Esophagus squamous epithelium (tissue), 5 donors: ENCODE measurements at regions not wholly inside any gene's neighbourhood (a gene's known extent, or its start where the extent isn't known, plus 50 kb on each side); places are given as distances from the start of the nearest gene placed in this dataset.
"Not testable (repeated sequence)": the region's sequence is repeated elsewhere in the genome, so short reads cannot be mapped to it uniquely, and the experiment has no call there.

Experiments used
- DNase-seq: peaks from one replicate; lab custom pipeline; 2025; lab: John Stamatoyannopoulos, UW
- H3K27ac ChIP-seq, 4 donors: fragments of 200-600 bp; sonication (generic); one replicate each; pipeline ENCODE4 v1.5.1; 2016 to 2019; ENCODE audit warnings: mild to moderate bottlenecking in 1 of 4
- H3K27me3 ChIP-seq, 4 donors: fragments of 200-600 bp; sonication (generic); 1 replicate in 3 of 4; 2 replicates in 1 of 4; pipeline versions ENCODE4 v1.5.1 to v1.6.0; 2017 to 2021; ENCODE audit warnings: antibody characterized with exemption in 1 of 4
- H3K36me3 ChIP-seq, 3 donors: fragments of 200-600 bp; sonication (generic); one replicate each; pipeline ENCODE4 v1.5.1; 2016 to 2019
- H3K4me1 ChIP-seq, 3 donors: fragments of 200-600 bp; sonication (generic); one replicate each; pipeline ENCODE4 v1.5.1; 2017 to 2019
- H3K4me3 ChIP-seq, 4 donors: fragments of 200-600 bp; sonication (generic); 1 replicate in 3 of 4; 2 replicates in 1 of 4; pipeline ENCODE4 v1.5.1; 2016 to 2019; ENCODE audit warnings: mild to moderate bottlenecking in 2 of 4, moderate library complexity in 1 of 4
- H3K9me3 ChIP-seq, 3 donors: fragments of 200-600 bp; sonication (generic); one replicate each; pipeline ENCODE4 v1.5.1; 2016 to 2019
- CTCF ChIP-seq, 6 experiments: fragments of 450-650 bp in 4 of 6; fragments of 200-600 bp in 2 of 6; sonication (generic) in 2 of 6; IDR thresholded peaks; one replicate each; pipeline ENCODE4 v1.5.1; 2016 to 2019; ENCODE audit warnings: antibody characterized with exemption in 6 of 6, mild to moderate bottlenecking in 4 of 6, moderate library complexity in 4 of 6
- POLR2A ChIP-seq, 4 donors: fragments of 450-650 bp; IDR thresholded peaks; one replicate each; pipeline ENCODE4 v1.6.1; 2017; ENCODE audit warnings: antibody characterized with exemption in 4 of 4, mild to moderate bottlenecking in 4 of 4, moderate library complexity in 3 of 4
- WGBS, 2 donors: methylation state at CpG; one replicate each; pipeline ENCODE4 v1.1.5; 2018; 5-methylcytosine and 5-hydroxymethylcytosine counted together
- intact Hi-C: fragments of 100-400 bp; cut with DNase I; formaldehyde crosslinking; loops from one replicate; pipeline ENCODE4 v1.15.0; 2022
- donor health status: DM: yes; HTN: yes; CAD: no.

GRCh38 chr10:3954615-3955014 is 169.6 kb upstream of the KLF6 start:
- Histone ChIP-seq H3K36me3 (no peaks in the 10 kb centered on the region), H3K27me3 (no peaks in the 10 kb centered on the region), H3K9me3 (no peaks in the 10 kb centered on the region), H3K4me3 (no peak overlapping the region), H3K27ac (no peak overlapping the region), H3K4me1 (no peaks in the 10 kb centered on the region)
- intact Hi-C loops: no loop called here
- TF ChIP-seq CTCF (IDR thresholded peaks at IDR 0.05) (no peak), POLR2A (IDR thresholded peaks at IDR 0.05) (no peak)
- no peak for DNase-seq
- WGBS, 2 donors: 89 to 97% methylated on average over 4 of the region's 4 CpGs

GRCh38 chr10:3954007-3954406 is 169.0 kb upstream of the KLF6 start:
- H3K27ac ChIP-seq, intact Hi-C loops, DNase-seq, H3K4me3 ChIP-seq, H3K4me1 ChIP-seq, H3K27me3 ChIP-seq, H3K36me3 ChIP-seq, H3K9me3 ChIP-seq: not testable (repeated sequence)
- 91 to 100% methylated on average over 1 of the region's 1 CpG for WGBS, 2 donors

GRCh38 chr10:3951993-3952392 is 167.0 kb upstream of the KLF6 start:
- H3K4me3 ChIP-seq: no peak overlapping the region
- TF ChIP-seq CTCF (IDR thresholded peaks at IDR 0.05) (no peak), POLR2A (IDR thresholded peaks at IDR 0.05) (no peak)
- no peak for DNase-seq
- H3K27me3 ChIP-seq: no peaks in the 10 kb centered on the region
- no peak overlapping the region for H3K27ac ChIP-seq
- WGBS, 2 donors: 75 to 76% methylated on average over 12 of the region's 12 CpGs
- intact Hi-C loops: no loop called here
- H3K36me3 ChIP-seq: no peaks in the 10 kb centered on the region
- no peaks in the 10 kb centered on the region for H3K9me3 ChIP-seq
- H3K4me1 ChIP-seq: peaks cover 0 to 3% (median 0%) of the 10 kb centered on the region in 3 donors

- TF ChIP-seq CTCF (IDR thresholded peaks at IDR 0.05) (no peak), POLR2A (IDR thresholded peaks at IDR 0.05) (no peak)
- WGBS, 2 donors: 84 to 92% methylated on average over 11 to 12 of the region's 12 CpGs
- no peak for DNase-seq
- Histone ChIP-seq H3K36me3 (no peaks in the 10 kb centered on the region), H3K27me3 (no peaks in the 10 kb centered on the region), H3K27ac (no peak overlapping the region), H3K4me3 (no peak overlapping the region), H3K9me3 (no peaks in the 10 kb centered on the region), H3K4me1 (peaks cover 0 to 14% (median 0%) of the 10 kb centered on the region in 3 donors)
- intact Hi-C loops: no loop called here
These were observed 165.8 kb upstream of the KLF6 start for GRCh38 chr10:3950676-3951275.

GRCh38 chr10:3949711-3950110 is 164.7 kb upstream of the KLF6 start:
- no peak for DNase-seq
- Histone ChIP-seq H3K27me3 (no peaks in the 10 kb centered on the region), H3K27ac (no peak overlapping the region), H3K4me3 (no peak overlapping the region), H3K4me1 (peaks cover 0 to 18% (median 0%) of the 10 kb centered on the region in 3 donors), H3K36me3 (no peaks in the 10 kb centered on the region), H3K9me3 (no peaks in the 10 kb centered on the region)
- intact Hi-C loops: no loop called here
- TF ChIP-seq CTCF (IDR thresholded peaks at IDR 0.05) (no peak), POLR2A (IDR thresholded peaks at IDR 0.05) (no peak)
- 89% methylated on average over 5 to 9 of the region's 10 CpGs for WGBS, 2 donors

- no peak for TF ChIP-seq CTCF (IDR thresholded peaks at IDR 0.05)
- no peak for TF ChIP-seq POLR2A (IDR thresholded peaks at IDR 0.05)
- intact Hi-C loops: no loop called here
- Histone ChIP-seq H3K36me3 (no peaks in the 10 kb centered on the region), H3K27me3 (no peaks in the 10 kb centered on the region), H3K4me3 (no peak overlapping the region), H3K27ac (peak overlapping the region in 2 of 4 donors; percentile 5 to 34), H3K4me1 (peaks cover 0 to 18% (median 0%) of the 10 kb centered on the region in 3 donors), H3K9me3 (no peaks in the 10 kb centered on the region)
- no peak for DNase-seq
- WGBS, 2 donors: 68 to 69% methylated on average over 4 to 9 of the region's 9 CpGs
These were observed 163.8 kb upstream of the KLF6 start for GRCh38 chr10:3948843-3949242.
